DLD1 (cell line): ENCODE measurements at regions not wholly inside any gene's neighbourhood (a gene's known extent, or its start where the extent isn't known, plus 50 kb on each side); places are given as distances from the start of the nearest gene placed in this dataset.
"Not testable (repeated sequence)": the region's sequence is repeated elsewhere in the genome, so short reads cannot be mapped to it uniquely, and the experiment has no call there.

Experiments
- in situ Hi-C: cut with HindIII; loops from 2 replicates; pipeline ENCODE4 v1.10.0; 2017; ENCODE audit warnings: low sequenced_read_pairs

- in situ Hi-C loops = no loop called here
Measured at GRCh38 chr10:33913194-33913593, 578.7 kb upstream of the NRP1 start.

DNA sequence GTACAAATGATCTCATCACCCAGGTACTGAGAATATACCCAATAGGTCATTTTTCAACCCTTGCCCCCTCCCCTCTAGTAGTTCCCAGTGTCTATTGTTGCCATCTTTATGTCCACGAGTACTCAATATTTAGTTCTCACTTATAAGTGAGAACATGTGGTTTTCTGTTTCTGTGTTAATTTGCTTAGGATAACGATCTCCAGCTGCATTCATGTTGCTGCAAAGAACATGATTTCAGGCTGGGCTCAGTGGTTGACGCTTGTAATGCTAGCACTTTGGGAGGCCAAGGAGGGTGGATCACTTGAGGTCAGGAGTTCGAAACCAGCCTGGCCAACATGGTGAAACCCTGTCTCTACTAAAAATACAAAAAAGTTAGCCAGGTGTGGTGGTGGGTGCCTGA lies 575.0 kb upstream of the NRP1 start:
- in situ Hi-C loops = not testable (repeated sequence)

GRCh38 chr10:33901166-33901565 lies 566.7 kb upstream of the NRP1 start:
- in situ Hi-C loops = no loop called here

DNA sequence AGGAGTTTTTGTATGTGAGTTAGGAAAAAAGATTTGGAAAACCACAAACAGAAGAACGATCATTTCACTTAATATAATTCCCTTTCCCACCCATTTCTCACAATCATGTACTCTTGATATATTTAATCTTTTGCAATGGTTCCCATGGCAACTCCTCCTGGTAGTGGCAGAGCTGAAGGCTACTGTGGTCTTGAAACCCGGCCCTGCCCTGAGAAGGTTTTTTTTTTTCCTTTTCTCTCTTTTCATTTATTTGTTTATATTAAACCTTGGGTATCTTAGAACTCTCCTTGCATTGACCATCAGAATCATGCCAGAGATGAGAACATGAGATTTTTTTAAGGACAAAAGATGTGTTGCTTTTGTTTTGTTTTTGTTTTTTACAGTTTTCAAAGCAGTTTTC lies 566.1 kb upstream of the NRP1 start:
- in situ Hi-C loops = no loop called here

DNA sequence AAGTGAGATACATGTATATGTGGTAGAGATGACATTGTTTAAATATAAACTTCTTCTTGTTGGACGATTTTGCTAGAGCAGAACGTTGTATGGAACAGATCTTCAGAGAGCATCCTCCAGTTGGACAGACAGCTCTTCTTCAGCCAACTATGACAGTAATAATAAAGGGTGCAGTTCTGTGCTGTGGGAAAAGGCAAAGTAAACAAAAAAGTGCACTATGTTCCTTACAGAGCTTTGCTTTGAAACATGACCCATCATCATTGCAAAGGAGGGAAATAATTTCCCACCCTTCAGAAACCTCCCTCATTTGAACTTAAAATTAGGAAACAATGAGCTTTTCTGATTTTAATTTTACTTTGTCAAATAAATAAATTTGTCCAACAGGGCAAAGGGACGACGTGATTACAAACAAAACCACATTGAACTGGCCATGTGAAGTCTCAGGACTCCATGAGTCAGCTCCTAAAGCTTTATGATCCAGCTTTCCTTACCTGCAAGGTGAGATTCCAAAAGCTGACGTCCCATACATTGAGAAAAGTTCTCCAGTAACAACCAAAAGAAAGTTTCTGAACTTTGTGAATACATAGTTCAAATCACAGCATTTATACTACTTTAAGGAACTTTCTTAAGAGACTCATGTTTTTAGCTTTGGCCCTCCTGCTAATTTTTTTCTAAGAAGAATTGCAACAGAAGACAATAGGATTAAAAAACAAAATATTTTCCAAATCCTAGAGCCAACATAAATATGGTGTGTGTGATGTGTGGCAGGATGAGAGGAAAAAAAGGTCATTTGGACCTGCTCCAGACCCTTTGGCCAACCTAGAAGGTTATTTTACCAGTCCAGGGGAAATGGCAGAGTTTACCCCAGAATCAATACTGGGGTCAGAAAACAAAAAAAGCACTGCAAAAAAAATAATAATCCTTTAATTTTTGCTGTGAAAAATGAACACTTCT lies 565.4 kb upstream of the NRP1 start:
- in situ Hi-C loops = loop anchor here (25.0 kb wide), 1 partner anchor 162 kb away; no protein-coding TSS in a partner anchor

DNA sequence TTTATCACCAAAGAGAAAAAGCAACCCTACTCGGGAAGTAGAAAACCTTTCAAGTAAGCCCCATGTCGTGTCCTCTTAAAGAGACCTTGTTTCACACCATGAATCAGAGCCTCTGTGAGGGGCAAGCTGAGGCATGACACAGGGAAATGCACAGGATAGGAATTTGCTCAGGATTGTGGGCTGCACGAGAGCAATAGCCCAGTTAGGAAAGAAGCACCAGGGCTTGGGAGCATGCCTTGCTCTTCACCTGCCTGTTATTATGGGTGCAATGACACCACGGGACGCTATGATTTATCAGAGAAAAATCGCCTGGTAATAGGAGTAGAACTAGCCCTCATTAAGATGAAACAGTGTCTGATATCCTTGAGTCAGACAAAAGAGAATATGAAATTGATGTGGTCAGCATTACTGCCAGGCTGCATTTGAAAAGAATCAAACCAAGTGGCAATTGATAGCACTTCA lies 562.9 kb upstream of the NRP1 start:
- in situ Hi-C loops = loop anchor here (25.0 kb wide), 1 partner anchor 165 kb away; no protein-coding TSS in a partner anchor

DNA sequence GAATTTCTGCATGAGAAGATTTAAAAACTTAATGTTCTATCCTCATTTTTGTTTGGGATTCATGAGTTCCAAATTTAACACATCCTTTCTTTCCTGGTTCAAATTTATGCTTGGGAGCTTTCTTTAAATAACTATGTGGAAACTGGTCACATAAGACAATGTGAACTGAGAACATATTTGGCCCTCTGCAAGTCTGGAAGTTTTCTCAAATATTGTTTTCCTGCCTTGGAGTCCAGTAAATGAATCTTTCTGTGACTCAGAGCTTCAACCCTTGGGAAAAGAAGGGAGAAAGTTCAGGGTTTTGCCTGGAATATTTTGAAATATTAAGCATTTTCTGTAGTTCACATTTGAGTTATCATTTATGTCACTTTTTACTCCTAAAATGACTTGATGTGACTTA lies 559.0 kb upstream of the NRP1 start:
- in situ Hi-C loops = loop anchor here (25.0 kb wide), 1 partner anchor 169 kb away; no protein-coding TSS in a partner anchor

GRCh38 chr10:33889371-33889770 lies 554.9 kb upstream of the NRP1 start:
- in situ Hi-C loops = loop anchor here (25.0 kb wide), 1 partner anchor 173 kb away; no protein-coding TSS in a partner anchor

- in situ Hi-C loops = loop anchor here (25.0 kb wide), 1 partner anchor 175 kb away; no protein-coding TSS in a partner anchor
Measured at GRCh38 chr10:33887188-33887587, 552.7 kb upstream of the NRP1 start.

DNA sequence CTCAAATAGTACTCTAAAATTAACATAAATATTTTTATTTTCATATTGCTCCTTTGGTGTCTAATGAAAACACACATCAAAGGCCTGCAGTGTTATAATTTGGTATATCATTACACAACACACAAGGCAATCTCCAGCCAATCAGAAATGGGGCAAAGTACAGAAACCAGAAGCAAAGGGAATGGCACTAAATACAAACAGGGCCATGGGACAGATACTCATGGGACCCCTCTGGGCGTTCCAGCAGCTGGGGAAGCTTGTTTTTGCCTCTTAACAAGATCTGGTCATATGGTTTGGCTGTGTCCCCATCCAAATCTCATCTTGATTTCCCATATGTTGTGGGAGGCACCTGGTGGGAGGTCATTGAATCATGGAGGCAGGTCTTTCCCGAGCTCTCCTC lies 551.8 kb upstream of the NRP1 start:
- in situ Hi-C loops = loop anchor here (25.0 kb wide), 1 partner anchor 176 kb away; no protein-coding TSS in a partner anchor

DNA sequence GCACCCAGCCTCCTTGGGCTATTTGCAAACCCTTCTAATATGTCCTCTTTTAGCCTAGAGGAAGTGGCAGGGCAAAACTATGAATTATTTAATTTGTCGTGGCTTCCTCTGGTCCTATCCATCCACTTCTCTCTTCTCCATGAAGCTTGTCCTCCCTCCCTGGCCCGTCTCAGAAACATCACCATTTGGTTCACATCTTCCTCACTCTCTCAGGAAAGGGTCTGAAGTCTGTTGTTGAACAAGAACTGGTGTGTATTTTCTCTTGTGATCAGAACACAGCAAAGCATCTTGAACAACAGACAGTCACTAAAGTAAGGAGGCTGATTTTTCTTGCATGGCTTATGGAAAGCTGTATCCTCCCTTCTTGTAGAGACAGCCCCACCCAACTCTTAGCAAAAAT lies 550.1 kb upstream of the NRP1 start:
- in situ Hi-C loops = loop anchor here (25.0 kb wide), 1 partner anchor 178 kb away; no protein-coding TSS in a partner anchor

DNA sequence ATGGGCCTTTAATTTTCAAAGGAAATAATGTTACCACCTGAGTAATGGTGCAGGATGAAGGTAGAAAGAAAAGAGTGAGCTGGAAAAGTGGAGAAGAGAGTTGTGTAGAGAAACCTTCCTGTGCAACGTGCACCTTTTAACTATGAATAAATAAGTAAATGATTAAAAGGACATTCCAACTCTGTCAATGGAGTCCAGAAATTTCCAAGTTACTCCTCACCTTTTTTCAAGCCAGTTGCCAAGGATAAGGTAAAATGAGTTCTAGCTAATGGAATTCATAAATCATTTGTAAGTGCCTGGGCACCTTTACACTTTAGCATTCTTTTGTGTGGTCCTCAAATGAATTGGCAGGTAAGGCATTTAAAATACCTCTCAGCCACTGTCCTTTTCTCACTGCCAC lies 549.4 kb upstream of the NRP1 start:
- in situ Hi-C loops = loop anchor here (25.0 kb wide), 1 partner anchor 178 kb away; no protein-coding TSS in a partner anchor

DNA sequence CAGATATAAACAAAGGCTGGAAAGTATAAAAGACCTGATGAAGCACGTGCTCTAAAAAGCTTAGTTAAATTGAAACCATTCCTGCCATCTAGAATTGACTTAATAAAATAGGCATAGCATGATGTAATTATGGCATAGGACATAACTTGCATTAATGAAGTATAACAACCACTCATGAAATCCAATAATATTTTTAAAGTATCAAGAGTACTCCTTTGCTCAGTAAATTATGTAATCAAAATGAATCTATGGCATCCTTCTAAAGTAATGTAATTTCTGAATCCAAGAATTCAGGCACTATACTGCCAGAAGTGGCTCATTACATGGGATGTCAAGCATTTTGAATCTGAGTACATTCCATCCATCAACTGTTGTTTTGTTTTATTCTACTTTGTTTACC lies 548.5 kb upstream of the NRP1 start:
- in situ Hi-C loops = loop anchor here (25.0 kb wide), 1 partner anchor 179 kb away; no protein-coding TSS in a partner anchor

DNA sequence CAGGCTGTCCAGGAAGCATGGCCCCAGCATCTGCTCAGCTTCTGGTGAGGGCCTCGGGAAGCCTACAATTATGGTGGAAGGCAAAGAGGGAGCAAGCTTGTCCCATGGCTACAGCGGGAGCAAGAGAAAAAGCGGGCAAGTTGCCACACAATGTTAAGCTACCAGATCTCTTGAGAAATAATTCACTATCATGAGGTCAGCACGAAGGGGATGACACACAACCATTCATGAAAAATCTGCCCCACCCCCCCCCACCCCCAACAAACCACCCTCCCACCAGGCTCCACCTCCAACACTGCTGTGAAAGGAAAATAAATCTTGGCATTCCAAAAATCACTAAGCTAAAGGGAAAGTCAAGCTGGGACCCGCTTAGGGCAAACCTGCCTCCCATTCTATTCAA lies 545.8 kb upstream of the NRP1 start:
- in situ Hi-C loops = loop anchor here (25.0 kb wide), 1 partner anchor 182 kb away; no protein-coding TSS in a partner anchor

DNA sequence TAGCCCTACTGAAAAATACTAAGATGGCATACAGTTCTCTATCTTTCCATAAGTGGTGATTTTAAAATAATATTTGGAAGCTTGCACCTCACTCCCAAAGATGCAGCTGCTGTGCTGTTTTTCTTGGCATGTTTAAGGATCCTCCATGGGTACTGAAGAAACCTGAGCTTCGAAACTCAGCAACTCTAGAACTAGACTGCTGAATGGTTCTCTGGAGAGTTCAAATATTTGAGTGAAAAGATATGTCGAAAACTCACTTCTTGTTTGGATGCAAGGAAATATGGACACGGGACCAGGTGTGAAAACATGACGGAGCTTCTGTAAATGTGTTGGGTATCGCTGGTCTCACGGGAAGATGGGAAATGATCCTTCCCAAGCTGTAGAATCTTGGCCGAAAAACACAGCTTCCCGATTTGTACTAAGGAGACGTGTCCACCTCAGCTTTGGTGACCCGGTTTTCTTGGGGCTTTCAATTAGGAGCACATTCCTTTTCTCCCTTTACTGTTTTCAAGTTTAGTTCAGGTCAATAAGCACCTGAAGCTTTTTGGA lies 543.8 kb upstream of the NRP1 start:
- in situ Hi-C loops = loop anchor here (25.0 kb wide), 1 partner anchor 184 kb away; no protein-coding TSS in a partner anchor

GRCh38 chr10:33876584-33877400 lies 542.3 kb upstream of the NRP1 start:
- in situ Hi-C loops = loop anchor here (25.0 kb wide), 1 partner anchor 186 kb away; no protein-coding TSS in a partner anchor

- in situ Hi-C loops = loop anchor here (25.0 kb wide), 1 partner anchor 186 kb away; no protein-coding TSS in a partner anchor
Measured at GRCh38 chr10:33875924-33876583, 541.6 kb upstream of the NRP1 start.

GRCh38 chr10:33871061-33871956 lies 536.8 kb upstream of the NRP1 start:
- in situ Hi-C loops = no loop called here

- in situ Hi-C loops = no loop called here
Measured at GRCh38 chr10:33869481-33869880, 535.0 kb upstream of the NRP1 start.
